Thoracic aorta (tissue), 2 donors: ENCODE measurements at regions not wholly inside any gene's neighbourhood (a gene's known extent, or its start where the extent isn't known, plus 50 kb on each side); places are given as distances from the start of the nearest gene placed in this dataset.

ENCODE experiments used
- ATAC-seq: fragments of 150-250 bp; one replicate; pipeline ENCODE4 v1.8.0; 2017; ENCODE audit warnings: low read depth; ENCODE audit not compliant: insufficient number of reproducible peaks, low FRiP score
- DNase-seq: peaks from one replicate; pipeline ENCODE4 v3.0.0-alpha.2; 2020; ENCODE audit warnings: low spot score
- H3K27ac ChIP-seq, 2 donors: fragments of 200-600 bp; sonication (generic); 1 replicate in 1 of 2; 2 replicates in 1 of 2; pipeline ENCODE4 v1.5.1; 2016; ENCODE audit warnings: mild to moderate bottlenecking in 2 of 2, moderate library complexity in 2 of 2
- H3K27me3 ChIP-seq: fragments of 200-600 bp; sonication (generic); replicated peaks from 2 replicates; pipeline ENCODE4 v1.6.0; 2016; ENCODE audit warnings: mild to moderate bottlenecking; ENCODE audit not compliant: insufficient read depth
- H3K36me3 ChIP-seq: fragments of 200-600 bp; sonication (generic); one replicate; pipeline ENCODE4 v1.5.1; 2016
- H3K4me1 ChIP-seq, 2 donors: fragments of 200-600 bp; sonication (generic); 1 replicate in 1 of 2; 2 replicates in 1 of 2; pipeline versions ENCODE4 v1.5.1 to v1.6.0; 2016; ENCODE audit warnings: low read depth in 2 of 2, mild to moderate bottlenecking in 1 of 2; ENCODE audit not compliant: control insufficient read depth in 1 of 2
- H3K4me3 ChIP-seq: fragments of 200-600 bp; sonication (generic); 2 replicates; pipeline ENCODE4 v1.5.1; 2016; ENCODE audit warnings: mild to moderate bottlenecking
- H3K9me3 ChIP-seq: fragments of 200-600 bp; sonication (generic); 2 replicates; pipeline ENCODE4 v1.5.1; 2016
- CTCF ChIP-seq: fragments of 200-600 bp; sonication (generic); IDR thresholded peaks from one replicate; pipeline ENCODE4 v1.5.1; 2019; ENCODE audit warnings: antibody characterized with exemption

- Histone ChIP-seq H3K27me3 (no peaks in the 10 kb centered on the region), H3K4me1 (no peaks in the 10 kb centered on the region), H3K36me3 (no peaks in the 10 kb centered on the region), H3K9me3 (no peaks in the 10 kb centered on the region), H3K4me3 (no peak overlapping the region), H3K27ac (no peak overlapping the region)
- ATAC-seq, result no peak
- TF ChIP-seq CTCF, result no peak
- no peak for DNase-seq
Observed at GRCh38 chr13:109622006-109622405, 164.4 kb downstream of the IRS2 start.

GRCh38 chr13:109615721-109616420, 170.5 kb downstream of the IRS2 start:
- Histone ChIP-seq H3K27me3 (no peaks in the 10 kb centered on the region), H3K9me3 (no peaks in the 10 kb centered on the region), H3K4me1 (no peaks in the 10 kb centered on the region), H3K36me3 (no peaks in the 10 kb centered on the region), H3K27ac (no peak overlapping the region), H3K4me3 (no peak overlapping the region)
- no peak for ATAC-seq
- DNase-seq, result no peak
- TF ChIP-seq CTCF, result no peak

DNA sequence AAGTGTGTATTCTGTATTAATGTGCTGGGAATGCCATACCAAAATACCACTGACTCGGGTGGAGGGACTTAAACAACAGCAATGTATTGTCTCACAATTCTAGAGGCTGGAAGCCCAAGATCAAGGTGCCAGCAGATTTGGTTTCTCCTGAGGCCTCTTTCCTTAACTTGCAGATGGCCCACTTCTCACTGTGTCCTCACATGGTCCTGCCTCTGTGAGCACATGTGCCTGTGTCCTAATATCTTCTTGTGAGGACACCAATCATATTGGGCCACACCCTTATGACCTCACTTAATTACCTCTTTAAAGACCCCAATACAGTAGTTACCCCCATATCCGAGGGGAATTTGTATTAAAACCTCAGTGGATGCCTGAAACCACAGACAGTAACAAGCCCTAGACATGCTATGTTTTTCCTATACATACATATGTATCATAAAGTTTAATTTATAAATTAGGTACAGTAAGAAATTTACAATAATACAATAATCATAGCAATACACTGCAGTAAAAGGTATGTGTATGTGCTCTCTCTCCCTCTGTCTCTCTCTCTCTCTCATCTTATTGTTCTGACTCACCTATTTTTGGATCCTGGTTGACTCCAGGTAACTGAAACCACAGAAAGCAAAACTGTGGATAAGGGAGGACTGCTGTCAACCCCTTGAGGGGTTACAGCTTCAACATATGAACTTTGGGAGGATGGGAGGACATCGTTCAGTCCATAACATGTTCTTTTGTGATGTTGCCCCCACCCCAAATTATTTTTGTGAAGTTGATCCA, 174.3 kb downstream of the IRS2 start:
- DNase-seq (no peak), ATAC-seq (no peak)
- Histone ChIP-seq H3K9me3 (no peaks in the 10 kb centered on the region), H3K27me3 (no peaks in the 10 kb centered on the region), H3K4me3 (no peak overlapping the region), H3K27ac (no peak overlapping the region), H3K36me3 (no peaks in the 10 kb centered on the region), H3K4me1 (no peaks in the 10 kb centered on the region)
- TF ChIP-seq CTCF, result no peak

GRCh38 chr13:109610517-109610916, 175.9 kb downstream of the IRS2 start:
- H3K4me1 ChIP-seq, result no peaks in the 10 kb centered on the region
- no peaks in the 10 kb centered on the region for H3K9me3 ChIP-seq
- no peak overlapping the region for H3K4me3 ChIP-seq
- no peaks in the 10 kb centered on the region for H3K27me3 ChIP-seq
- no peak for ATAC-seq
- no peaks in the 10 kb centered on the region for H3K36me3 ChIP-seq
- no peak for DNase-seq
- TF ChIP-seq CTCF, result no peak
- no peak overlapping the region for H3K27ac ChIP-seq

GRCh38 chr13:109608503-109608902, 177.9 kb downstream of the IRS2 start:
- ATAC-seq (no peak), DNase-seq (no peak)
- Histone ChIP-seq H3K36me3 (no peaks in the 10 kb centered on the region), H3K27ac (no peak overlapping the region), H3K4me1 (no peaks in the 10 kb centered on the region), H3K4me3 (no peak overlapping the region), H3K9me3 (no peaks in the 10 kb centered on the region), H3K27me3 (no peaks in the 10 kb centered on the region)
- TF ChIP-seq CTCF, result no peak
